ENCODE measurements at regions not wholly inside any gene's neighbourhood (a gene's known extent, or its start where the extent isn't known, plus 50 kb on each side); places are given as distances from the start of the nearest gene placed in this dataset.

DNA sequence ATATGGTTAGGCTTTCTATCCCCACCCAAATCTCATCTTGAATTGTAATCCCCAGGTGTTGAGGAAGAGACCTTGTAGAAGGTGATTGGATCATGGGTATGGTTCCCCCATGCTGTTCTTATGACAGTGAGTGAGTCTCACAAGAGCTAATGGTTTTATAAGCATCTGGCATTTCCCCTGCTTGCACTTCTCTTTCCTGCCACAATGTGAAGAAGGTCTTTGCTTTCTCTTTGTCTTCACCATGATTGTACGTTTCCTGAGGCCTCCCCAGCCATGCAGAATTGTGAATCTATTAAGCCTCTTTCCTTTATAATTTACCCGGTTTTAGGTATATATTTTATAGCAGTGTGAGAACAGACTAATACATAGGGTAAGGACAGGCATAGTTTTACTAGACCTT, 334.5 kb downstream of the TLR4 start (continued):
- TF ChIP-seq, protein P1, sequence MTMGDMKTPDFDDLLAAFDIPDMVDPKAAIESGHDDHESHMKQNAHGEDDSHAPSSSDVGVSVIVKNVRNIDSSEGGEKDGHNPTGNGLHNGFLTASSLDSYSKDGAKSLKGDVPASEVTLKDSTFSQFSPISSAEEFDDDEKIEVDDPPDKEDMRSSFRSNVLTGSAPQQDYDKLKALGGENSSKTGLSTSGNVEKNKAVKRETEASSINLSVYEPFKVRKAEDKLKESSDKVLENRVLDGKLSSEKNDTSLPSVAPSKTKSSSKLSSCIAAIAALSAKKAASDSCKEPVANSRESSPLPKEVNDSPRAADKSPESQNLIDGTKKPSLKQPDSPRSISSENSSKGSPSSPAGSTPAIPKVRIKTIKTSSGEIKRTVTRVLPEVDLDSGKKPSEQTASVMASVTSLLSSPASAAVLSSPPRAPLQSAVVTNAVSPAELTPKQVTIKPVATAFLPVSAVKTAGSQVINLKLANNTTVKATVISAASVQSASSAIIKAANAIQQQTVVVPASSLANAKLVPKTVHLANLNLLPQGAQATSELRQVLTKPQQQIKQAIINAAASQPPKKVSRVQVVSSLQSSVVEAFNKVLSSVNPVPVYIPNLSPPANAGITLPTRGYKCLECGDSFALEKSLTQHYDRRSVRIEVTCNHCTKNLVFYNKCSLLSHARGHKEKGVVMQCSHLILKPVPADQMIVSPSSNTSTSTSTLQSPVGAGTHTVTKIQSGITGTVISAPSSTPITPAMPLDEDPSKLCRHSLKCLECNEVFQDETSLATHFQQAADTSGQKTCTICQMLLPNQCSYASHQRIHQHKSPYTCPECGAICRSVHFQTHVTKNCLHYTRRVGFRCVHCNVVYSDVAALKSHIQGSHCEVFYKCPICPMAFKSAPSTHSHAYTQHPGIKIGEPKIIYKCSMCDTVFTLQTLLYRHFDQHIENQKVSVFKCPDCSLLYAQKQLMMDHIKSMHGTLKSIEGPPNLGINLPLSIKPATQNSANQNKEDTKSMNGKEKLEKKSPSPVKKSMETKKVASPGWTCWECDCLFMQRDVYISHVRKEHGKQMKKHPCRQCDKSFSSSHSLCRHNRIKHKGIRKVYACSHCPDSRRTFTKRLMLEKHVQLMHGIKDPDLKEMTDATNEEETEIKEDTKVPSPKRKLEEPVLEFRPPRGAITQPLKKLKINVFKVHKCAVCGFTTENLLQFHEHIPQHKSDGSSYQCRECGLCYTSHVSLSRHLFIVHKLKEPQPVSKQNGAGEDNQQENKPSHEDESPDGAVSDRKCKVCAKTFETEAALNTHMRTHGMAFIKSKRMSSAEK (CRISPR knock-in tag; IDR thresholded peaks at IDR 0.05; ENCODE audit: borderline replicate concordance), result no peak
- TF ChIP-seq, protein P2, sequence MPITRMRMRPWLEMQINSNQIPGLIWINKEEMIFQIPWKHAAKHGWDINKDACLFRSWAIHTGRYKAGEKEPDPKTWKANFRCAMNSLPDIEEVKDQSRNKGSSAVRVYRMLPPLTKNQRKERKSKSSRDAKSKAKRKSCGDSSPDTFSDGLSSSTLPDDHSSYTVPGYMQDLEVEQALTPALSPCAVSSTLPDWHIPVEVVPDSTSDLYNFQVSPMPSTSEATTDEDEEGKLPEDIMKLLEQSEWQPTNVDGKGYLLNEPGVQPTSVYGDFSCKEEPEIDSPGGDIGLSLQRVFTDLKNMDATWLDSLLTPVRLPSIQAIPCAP (CRISPR knock-in tag; IDR thresholded peaks at IDR 0.05), result no peak

DNA sequence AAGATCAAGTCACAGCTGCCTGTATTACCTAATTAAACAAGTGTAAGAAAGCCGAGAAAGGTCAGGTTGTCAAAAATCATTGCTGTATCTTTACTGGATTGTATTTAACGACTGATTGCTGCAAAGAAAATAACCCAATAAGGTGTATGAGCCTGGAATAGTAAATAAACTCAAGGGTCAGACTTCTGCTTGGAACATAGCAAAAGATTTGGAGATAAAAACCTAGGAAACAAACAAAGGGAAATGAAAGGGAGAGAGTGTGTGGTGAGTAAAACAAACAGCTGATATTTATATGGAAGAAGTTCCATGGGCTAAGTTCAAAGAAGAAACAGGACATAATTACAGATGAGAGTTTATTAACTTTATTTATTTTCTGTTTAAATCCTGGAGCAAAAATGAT, 354.0 kb downstream of the TLR4 start:
- Mint-ChIP-seq H3K27me3 (ENCODE audit: low read depth) (no peaks in the 10 kb centered on the region), H3K4me1 (no peaks in the 10 kb centered on the region), H3K36me3 (no peaks in the 10 kb centered on the region), H3K4me3 (no peak overlapping the region), H3K27ac (no peak overlapping the region), H3K9me3 (no peaks in the 10 kb centered on the region)
- CTCF ChIA-PET, result no interaction called here
- TF ChIP-seq NFATC4 (CRISPR knock-in tag; IDR thresholded peaks at IDR 0.05) (no peak), KAT7 (CRISPR knock-in tag; IDR thresholded peaks at IDR 0.05; ENCODE audit: borderline replicate concordance) (no peak), SMAD4 (CRISPR knock-in tag; IDR thresholded peaks at IDR 0.05) (no peak), ZNF512 (CRISPR knock-in tag; IDR thresholded peaks at IDR 0.05; ENCODE audit: borderline replicate concordance) (no peak), GTF2I (CRISPR knock-in tag; conservative IDR thresholded peaks at IDR 0.05) (no peak), ZNF423 (CRISPR knock-in tag; IDR thresholded peaks at IDR 0.05) (no peak), STAT6 (CRISPR knock-in tag; conservative IDR thresholded peaks at IDR 0.05; ENCODE audit: low read depth) (no peak), ZNF232 (CRISPR knock-in tag; IDR thresholded peaks at IDR 0.05) (no peak), HMGA2 (CRISPR knock-in tag; IDR thresholded peaks at IDR 0.05) (no peak), ZNF263 (CRISPR knock-in tag; IDR thresholded peaks at IDR 0.05; ENCODE audit: low read depth) (no peak)
- TF ChIP-seq, protein P3, sequence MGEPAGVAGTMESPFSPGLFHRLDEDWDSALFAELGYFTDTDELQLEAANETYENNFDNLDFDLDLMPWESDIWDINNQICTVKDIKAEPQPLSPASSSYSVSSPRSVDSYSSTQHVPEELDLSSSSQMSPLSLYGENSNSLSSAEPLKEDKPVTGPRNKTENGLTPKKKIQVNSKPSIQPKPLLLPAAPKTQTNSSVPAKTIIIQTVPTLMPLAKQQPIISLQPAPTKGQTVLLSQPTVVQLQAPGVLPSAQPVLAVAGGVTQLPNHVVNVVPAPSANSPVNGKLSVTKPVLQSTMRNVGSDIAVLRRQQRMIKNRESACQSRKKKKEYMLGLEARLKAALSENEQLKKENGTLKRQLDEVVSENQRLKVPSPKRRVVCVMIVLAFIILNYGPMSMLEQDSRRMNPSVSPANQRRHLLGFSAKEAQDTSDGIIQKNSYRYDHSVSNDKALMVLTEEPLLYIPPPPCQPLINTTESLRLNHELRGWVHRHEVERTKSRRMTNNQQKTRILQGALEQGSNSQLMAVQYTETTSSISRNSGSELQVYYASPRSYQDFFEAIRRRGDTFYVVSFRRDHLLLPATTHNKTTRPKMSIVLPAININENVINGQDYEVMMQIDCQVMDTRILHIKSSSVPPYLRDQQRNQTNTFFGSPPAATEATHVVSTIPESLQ (CRISPR knock-in tag; IDR thresholded peaks at IDR 0.05), result no peak
- TF ChIP-seq, protein P4, sequence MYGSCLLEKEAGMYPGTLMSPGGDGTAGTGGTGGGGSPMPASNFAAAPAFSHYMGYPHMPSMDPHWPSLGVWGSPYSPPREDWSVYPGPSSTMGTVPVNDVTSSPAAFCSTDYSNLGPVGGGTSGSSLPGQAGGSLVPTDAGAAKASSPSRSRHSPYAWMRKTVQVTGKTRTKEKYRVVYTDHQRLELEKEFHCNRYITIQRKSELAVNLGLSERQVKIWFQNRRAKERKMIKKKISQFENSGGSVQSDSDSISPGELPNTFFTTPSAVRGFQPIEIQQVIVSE (CRISPR knock-in tag; IDR thresholded peaks at IDR 0.05; ENCODE audit: borderline replicate concordance), result no peak
- TF ChIP-seq, protein P5, sequence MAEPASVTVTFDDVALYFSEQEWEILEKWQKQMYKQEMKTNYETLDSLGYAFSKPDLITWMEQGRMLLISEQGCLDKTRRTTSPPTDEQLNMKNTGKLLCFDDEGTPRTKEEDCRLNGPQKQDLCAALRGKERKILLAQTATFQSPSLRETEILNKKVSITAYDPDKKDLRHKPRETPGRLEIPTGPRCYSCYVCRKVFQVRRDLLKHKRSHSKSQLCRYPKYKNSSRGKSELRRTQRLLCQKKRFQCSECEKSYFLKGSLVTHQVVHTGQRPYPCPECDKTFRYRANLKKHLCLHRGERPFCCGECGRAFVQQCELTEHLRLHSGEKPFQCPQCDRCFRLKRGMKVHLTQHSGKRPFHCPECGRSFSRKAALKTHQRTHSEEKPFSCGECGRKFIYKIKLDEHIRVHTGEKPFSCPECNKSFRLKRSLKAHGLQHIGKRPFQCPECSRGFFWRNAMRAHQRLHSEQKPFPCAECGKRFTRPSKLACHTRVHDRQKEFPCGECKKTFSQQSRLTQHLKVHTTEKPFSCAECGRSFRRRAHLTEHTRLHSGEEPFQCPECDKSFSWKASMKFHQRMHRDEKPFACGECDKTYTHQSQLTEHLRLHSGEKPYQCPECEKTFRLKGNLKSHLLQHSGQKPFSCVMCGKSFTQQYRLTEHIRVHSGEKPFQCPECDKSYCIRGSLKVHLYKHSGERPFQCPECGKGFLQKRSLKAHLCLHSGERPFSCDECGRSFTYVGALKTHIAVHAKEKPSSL (CRISPR knock-in tag; conservative IDR thresholded peaks at IDR 0.05), result no peak
- TF ChIP-seq, protein P6, sequence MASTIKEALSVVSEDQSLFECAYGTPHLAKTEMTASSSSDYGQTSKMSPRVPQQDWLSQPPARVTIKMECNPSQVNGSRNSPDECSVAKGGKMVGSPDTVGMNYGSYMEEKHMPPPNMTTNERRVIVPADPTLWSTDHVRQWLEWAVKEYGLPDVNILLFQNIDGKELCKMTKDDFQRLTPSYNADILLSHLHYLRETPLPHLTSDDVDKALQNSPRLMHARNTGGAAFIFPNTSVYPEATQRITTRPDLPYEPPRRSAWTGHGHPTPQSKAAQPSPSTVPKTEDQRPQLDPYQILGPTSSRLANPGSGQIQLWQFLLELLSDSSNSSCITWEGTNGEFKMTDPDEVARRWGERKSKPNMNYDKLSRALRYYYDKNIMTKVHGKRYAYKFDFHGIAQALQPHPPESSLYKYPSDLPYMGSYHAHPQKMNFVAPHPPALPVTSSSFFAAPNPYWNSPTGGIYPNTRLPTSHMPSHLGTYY (CRISPR knock-in tag; IDR thresholded peaks at IDR 0.05), result no peak
- DNase-seq (ENCODE audit: low spot score) (no peak), ATAC-seq (no peak)
- POLR2A ChIA-PET, result no interaction called here

All from WTC11 (cell line).